ENCODE measurements at regions not wholly inside any gene's neighbourhood (a gene's known extent, or its start where the extent isn't known, plus 50 kb on each side); places are given as distances from the start of the nearest gene placed in this dataset.

DNA sequence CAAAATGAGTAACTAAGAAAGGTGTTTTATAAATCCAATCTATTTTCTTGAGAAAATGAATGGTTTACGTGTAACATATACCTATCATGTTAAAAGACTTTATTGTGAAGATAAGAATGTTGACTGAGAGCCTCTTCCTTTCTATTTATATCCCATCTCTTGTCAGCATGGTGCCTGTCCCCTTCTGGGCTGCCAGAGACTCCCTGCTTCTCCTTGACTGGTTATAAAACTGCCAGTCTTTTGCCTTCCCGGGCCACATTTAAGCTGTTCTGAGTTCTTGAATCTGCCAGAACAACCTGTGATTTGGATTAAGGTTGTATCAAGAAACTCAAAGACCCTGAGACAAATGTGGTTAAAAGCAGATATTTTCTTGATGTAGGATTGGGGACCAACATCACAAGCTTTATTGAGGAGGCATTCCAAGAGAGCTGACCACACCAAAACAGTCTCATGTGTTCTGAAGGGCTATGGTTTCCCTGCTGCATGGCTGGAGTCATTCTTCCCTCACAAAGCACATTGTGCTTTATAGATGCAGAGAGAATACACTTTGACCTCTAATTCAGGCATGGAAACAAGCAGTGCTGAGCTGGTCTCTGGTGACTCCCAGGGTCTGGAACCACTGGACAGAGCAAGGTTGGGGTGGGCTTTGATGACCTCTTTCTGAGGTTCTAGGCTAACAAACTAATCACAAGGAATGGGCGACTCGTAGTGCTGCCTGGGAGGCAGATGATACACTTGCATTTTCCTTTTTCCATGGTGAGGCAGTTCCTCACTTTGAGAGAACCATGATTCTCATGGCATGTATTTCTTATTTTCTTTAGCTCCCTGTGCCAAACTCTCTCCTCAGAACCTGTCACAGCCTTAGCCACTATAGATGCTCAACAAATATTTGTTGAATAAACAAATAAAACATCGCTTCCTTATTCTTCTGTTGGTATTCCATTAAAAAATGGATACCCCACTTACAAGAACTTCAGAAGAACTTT lies 205.0 kb upstream of the PREP start:
- no peak for TF ChIP-seq POLR2A (IDR thresholded peaks at IDR 0.05; ENCODE audit: low read depth, low read length)
- TF ChIP-seq, protein P1, sequence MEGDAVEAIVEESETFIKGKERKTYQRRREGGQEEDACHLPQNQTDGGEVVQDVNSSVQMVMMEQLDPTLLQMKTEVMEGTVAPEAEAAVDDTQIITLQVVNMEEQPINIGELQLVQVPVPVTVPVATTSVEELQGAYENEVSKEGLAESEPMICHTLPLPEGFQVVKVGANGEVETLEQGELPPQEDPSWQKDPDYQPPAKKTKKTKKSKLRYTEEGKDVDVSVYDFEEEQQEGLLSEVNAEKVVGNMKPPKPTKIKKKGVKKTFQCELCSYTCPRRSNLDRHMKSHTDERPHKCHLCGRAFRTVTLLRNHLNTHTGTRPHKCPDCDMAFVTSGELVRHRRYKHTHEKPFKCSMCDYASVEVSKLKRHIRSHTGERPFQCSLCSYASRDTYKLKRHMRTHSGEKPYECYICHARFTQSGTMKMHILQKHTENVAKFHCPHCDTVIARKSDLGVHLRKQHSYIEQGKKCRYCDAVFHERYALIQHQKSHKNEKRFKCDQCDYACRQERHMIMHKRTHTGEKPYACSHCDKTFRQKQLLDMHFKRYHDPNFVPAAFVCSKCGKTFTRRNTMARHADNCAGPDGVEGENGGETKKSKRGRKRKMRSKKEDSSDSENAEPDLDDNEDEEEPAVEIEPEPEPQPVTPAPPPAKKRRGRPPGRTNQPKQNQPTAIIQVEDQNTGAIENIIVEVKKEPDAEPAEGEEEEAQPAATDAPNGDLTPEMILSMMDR (IDR thresholded peaks at IDR 0.05; ENCODE audit: extremely low read depth in 1 of 2, insufficient read depth in 1 of 2, low read depth in 1 of 2, low read length in 2 of 2) = no peak
- no peak for TF ChIP-seq EZH2 (IDR thresholded peaks at IDR 0.05; ENCODE audit: borderline replicate concordance, low read depth, low read length, severe bottlenecking)
- TF ChIP-seq, protein P2, sequence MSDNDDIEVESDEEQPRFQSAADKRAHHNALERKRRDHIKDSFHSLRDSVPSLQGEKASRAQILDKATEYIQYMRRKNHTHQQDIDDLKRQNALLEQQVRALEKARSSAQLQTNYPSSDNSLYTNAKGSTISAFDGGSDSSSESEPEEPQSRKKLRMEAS (IDR thresholded peaks at IDR 0.05; ENCODE audit: insufficient read depth, insufficient read length) = no peak
- no peak for TF ChIP-seq JUN (IDR thresholded peaks at IDR 0.05; ENCODE audit: borderline replicate concordance, insufficient read depth, insufficient read length, low read depth)
- TF ChIP-seq POLR2AphosphoS5 (IDR thresholded peaks at IDR 0.05; ENCODE audit: insufficient read depth, low read depth, low read length) = no peak
- TF ChIP-seq MYC (IDR thresholded peaks at IDR 0.05; ENCODE audit: low read depth, low read length) = no peak
- TF ChIP-seq GATA2 (IDR thresholded peaks at IDR 0.05; ENCODE audit: insufficient read depth, insufficient read length, low read depth, low read length) = no peak
